Endothelial cell of umbilical vein (primary cell): ENCODE measurements at regions not wholly inside any gene's neighbourhood (a gene's known extent, or its start where the extent isn't known, plus 50 kb on each side); places are given as distances from the start of the nearest gene placed in this dataset.

ENCODE experiments used
- EZH2 ChIP-seq: IDR thresholded peaks from 2 replicates; pipeline ENCODE4 v1.6.1; 2012; ENCODE audit warnings: borderline replicate concordance, low read depth, mild to moderate bottlenecking, moderate library complexity, low read length, inconsistent platforms; ENCODE audit not compliant: severe bottlenecking
- GATA2 ChIP-seq: IDR thresholded peaks from 2 replicates; pipeline ENCODE4 v1.7.0; 2011; ENCODE audit warnings: low read depth, mild to moderate bottlenecking, moderate library complexity, mixed read lengths, low read length; ENCODE audit not compliant: insufficient read length, insufficient read depth
- JUN ChIP-seq: IDR thresholded peaks from 2 replicates; pipeline ENCODE4 v1.6.1; 2011; ENCODE audit warnings: borderline replicate concordance, low read depth; ENCODE audit not compliant: insufficient read length, insufficient read depth
- POLR2A ChIP-seq: IDR thresholded peaks from 2 replicates; pipeline ENCODE4 v1.6.1; 2012; ENCODE audit warnings: low read depth, mild to moderate bottlenecking, control low read depth, low read length
- POLR2AphosphoS5 ChIP-seq: IDR thresholded peaks from 2 replicates; pipeline ENCODE4 v1.6.1; 2012; ENCODE audit warnings: low read depth, mild to moderate bottlenecking, control low read depth, low read length, moderate library complexity; ENCODE audit not compliant: insufficient read depth
- TF ChIP-seq, protein P1 (sequence below), 2 donors: IDR thresholded peaks; 1 replicate in 1 of 2; 2 replicates in 1 of 2; pipeline ENCODE4 v1.5.1; 2011; ENCODE audit warnings: low read length in 2 of 2, mild to moderate bottlenecking in 2 of 2, moderate library complexity in 2 of 2, control low read depth in 1 of 2, inconsistent platforms in 1 of 2, low read depth in 1 of 2; ENCODE audit not compliant: insufficient read depth in 1 of 2; ENCODE audit errors: extremely low read depth in 1 of 2
- TF ChIP-seq, protein P2 (sequence below): IDR thresholded peaks from 2 replicates; pipeline ENCODE4 v1.6.1; 2011; ENCODE audit not compliant: insufficient read depth, insufficient read length

GRCh38 chr2:145860083-145860482, 1340.2 kb upstream of the ZEB2 start:
- no peak for TF ChIP-seq JUN
- TF ChIP-seq, protein P1, sequence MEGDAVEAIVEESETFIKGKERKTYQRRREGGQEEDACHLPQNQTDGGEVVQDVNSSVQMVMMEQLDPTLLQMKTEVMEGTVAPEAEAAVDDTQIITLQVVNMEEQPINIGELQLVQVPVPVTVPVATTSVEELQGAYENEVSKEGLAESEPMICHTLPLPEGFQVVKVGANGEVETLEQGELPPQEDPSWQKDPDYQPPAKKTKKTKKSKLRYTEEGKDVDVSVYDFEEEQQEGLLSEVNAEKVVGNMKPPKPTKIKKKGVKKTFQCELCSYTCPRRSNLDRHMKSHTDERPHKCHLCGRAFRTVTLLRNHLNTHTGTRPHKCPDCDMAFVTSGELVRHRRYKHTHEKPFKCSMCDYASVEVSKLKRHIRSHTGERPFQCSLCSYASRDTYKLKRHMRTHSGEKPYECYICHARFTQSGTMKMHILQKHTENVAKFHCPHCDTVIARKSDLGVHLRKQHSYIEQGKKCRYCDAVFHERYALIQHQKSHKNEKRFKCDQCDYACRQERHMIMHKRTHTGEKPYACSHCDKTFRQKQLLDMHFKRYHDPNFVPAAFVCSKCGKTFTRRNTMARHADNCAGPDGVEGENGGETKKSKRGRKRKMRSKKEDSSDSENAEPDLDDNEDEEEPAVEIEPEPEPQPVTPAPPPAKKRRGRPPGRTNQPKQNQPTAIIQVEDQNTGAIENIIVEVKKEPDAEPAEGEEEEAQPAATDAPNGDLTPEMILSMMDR (IDR thresholded peaks at IDR 0.05; ENCODE audit: extremely low read depth in 1 of 2, insufficient read depth in 1 of 2, low read depth in 1 of 2, low read length in 2 of 2) = no peak
- TF ChIP-seq EZH2 = no peak
- no peak for TF ChIP-seq POLR2AphosphoS5
- no peak for TF ChIP-seq POLR2A
- TF ChIP-seq, protein P2, sequence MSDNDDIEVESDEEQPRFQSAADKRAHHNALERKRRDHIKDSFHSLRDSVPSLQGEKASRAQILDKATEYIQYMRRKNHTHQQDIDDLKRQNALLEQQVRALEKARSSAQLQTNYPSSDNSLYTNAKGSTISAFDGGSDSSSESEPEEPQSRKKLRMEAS = no peak
- no peak for TF ChIP-seq GATA2
